Panc1 (cell line): ENCODE measurements at regions not wholly inside any gene's neighbourhood (a gene's known extent, or its start where the extent isn't known, plus 50 kb on each side); places are given as distances from the start of the nearest gene placed in this dataset.

Experiments used
- ATAC-seq: fragments of 200-7000 bp; cut with Tn5 transposase; 2 replicates; pipeline ENCODE4 v1.9.1; 2020; ENCODE audit warnings: mild to moderate bottlenecking, moderate library complexity
- BruUV-seq: library from RNA; stranded (reverse); fragments of 400-500 nt; replicated peaks from 2 replicates; lab custom pipeline; 2021; lab: Mats Ljungman, UMichigan
- CTCF ChIA-PET: fragments of 300-600 bp; sonication (Branson Sonifier 250); formaldehyde crosslinking; loops from one replicate; lab custom pipeline; 2022; ENCODE audit warnings: antibody characterized with exemption; lab: Charles Lee
- POLR2A ChIA-PET: fragments of 300-600 bp; sonication (Branson Sonifier 250); formaldehyde crosslinking; loops from one replicate; lab custom pipeline; 2022; ENCODE audit warnings: antibody characterized with exemption; lab: Charles Lee
- DNase-seq: peaks from one replicate; pipeline ENCODE4 v3.0.0-alpha.2; 2010; ENCODE audit warnings: low read depth, low spot score
- H3K27ac ChIP-seq: 2 replicates; pipeline ENCODE4 v1.5.1; 2011; ENCODE audit warnings: mild to moderate bottlenecking, low read length, inconsistent platforms
- H3K27me3 ChIP-seq: fragments of 200-500 bp; sonication (Bioruptor generic); 2 replicates; pipeline ENCODE4 v1.6.0; 2014; ENCODE audit warnings: low read length, inconsistent platforms; ENCODE audit not compliant: control insufficient read depth, insufficient read depth
- H3K36me3 ChIP-seq: fragments of 200-500 bp; sonication (Bioruptor generic); 2 replicates; pipeline ENCODE4 v1.5.1; 2014; ENCODE audit warnings: inconsistent platforms, mild to moderate bottlenecking, low read length, moderate library complexity; ENCODE audit not compliant: control insufficient read depth, insufficient read depth
- H3K4me1 ChIP-seq: 2 replicates; pipeline ENCODE4 v1.5.1; 2011; ENCODE audit warnings: inconsistent platforms, mild to moderate bottlenecking, low read length, moderate library complexity; ENCODE audit not compliant: control insufficient read depth, insufficient read depth
- H3K4me3 ChIP-seq, 2 experiments: 2 replicates each; pipeline ENCODE4 v1.5.1; 2011 to 2012; ENCODE audit warnings: low read depth in 2 of 2, low read length in 2 of 2, mild to moderate bottlenecking in 2 of 2, inconsistent platforms in 1 of 2, moderate library complexity in 1 of 2
- H3K9me3 ChIP-seq: fragments of 200-500 bp; sonication (Bioruptor generic); 2 replicates; pipeline ENCODE4 v1.5.1; 2014; ENCODE audit warnings: low read depth, mild to moderate bottlenecking, inconsistent platforms, low read length, moderate library complexity; ENCODE audit not compliant: control insufficient read depth, insufficient read depth
- CTCF ChIP-seq: fragments of 450-650 bp; IDR thresholded peaks from 2 replicates; pipeline ENCODE4 v1.5.1; 2017; ENCODE audit warnings: mild to moderate bottlenecking
- POLR2AphosphoS5 ChIP-seq: IDR thresholded peaks from 2 replicates; pipeline ENCODE4 v1.6.1; 2012; ENCODE audit warnings: mild to moderate bottlenecking, low read depth, low read length, moderate library complexity
- REST ChIP-seq, 2 experiments: IDR thresholded peaks; 2 replicates each; pipeline ENCODE4 v1.6.1; 2011 to 2012; ENCODE audit warnings: low read depth in 2 of 2, control low read depth in 1 of 2, low read length in 1 of 2, mild to moderate bottlenecking in 1 of 2, moderate library complexity in 1 of 2; ENCODE audit not compliant: insufficient read depth in 1 of 2
- SIN3A ChIP-seq: IDR thresholded peaks from 2 replicates; pipeline ENCODE4 v1.6.1; 2012; ENCODE audit warnings: low read depth, mild to moderate bottlenecking, low read length, moderate library complexity, borderline replicate concordance; ENCODE audit not compliant: insufficient read depth
- TCF7L2 ChIP-seq: IDR thresholded peaks from 2 replicates; pipeline ENCODE4 v1.6.1; 2011; ENCODE audit warnings: mild to moderate bottlenecking, low read depth, low read length, inconsistent platforms
- in situ Hi-C: cut with HindIII; loops from 2 replicates; pipeline ENCODE4 v1.10.0; 2016; ENCODE audit warnings: low sequenced_read_pairs, low pct_unique_long_range_greater_than_20kb
- intact Hi-C: fragments of 100-400 bp; cut with micrococcal nuclease; formaldehyde crosslinking; loops from one replicate; pipeline ENCODE4 v1.10.0; 2022; ENCODE audit not compliant: unreplicated experiment

- no peak overlapping the region for H3K27ac ChIP-seq
- H3K4me1 ChIP-seq: no peaks in the 10 kb centered on the region
- TF ChIP-seq SIN3A (no peak), CTCF (no peak), TCF7L2 (no peak), POLR2AphosphoS5 (no peak), REST (IDR thresholded peaks at IDR 0.05; ENCODE audit: insufficient read depth in 1 of 2, low read depth in 2 of 2, low read length in 1 of 2) (no peak)
- DNase-seq (no peak), ATAC-seq (no peak)
- ChIA-PET CTCF (no interaction called here), POLR2A (interaction anchor here (0.5 kb wide), 1 partner anchor 464 kb away, joined by 3 read pairs; no protein-coding TSS in a partner anchor)
- no TSS peak for BruUV-seq
- H3K4me3 ChIP-seq: no peak overlapping the region
- H3K9me3 ChIP-seq: no peaks in the 10 kb centered on the region
- in situ Hi-C loops (no loop called here), intact Hi-C loops (no loop called here)
- no peaks in the 10 kb centered on the region for H3K36me3 ChIP-seq
- no peaks in the 10 kb centered on the region for H3K27me3 ChIP-seq
Observed at GRCh38 chr10:10644008-10644646, 373.5 kb upstream of the CELF2 start.

- no peaks in the 10 kb centered on the region for H3K36me3 ChIP-seq
- in situ Hi-C loops: no loop called here
- H3K4me1 ChIP-seq: no peaks in the 10 kb centered on the region
- TF ChIP-seq TCF7L2 (no peak), REST (IDR thresholded peaks at IDR 0.05; ENCODE audit: insufficient read depth in 1 of 2, low read depth in 2 of 2, low read length in 1 of 2) (no peak), CTCF (no peak), SIN3A (no peak), POLR2AphosphoS5 (no peak)
- no peaks in the 10 kb centered on the region for H3K27me3 ChIP-seq
- ChIA-PET CTCF (no interaction called here), POLR2A (no interaction called here)
- no TSS peak for BruUV-seq
- no peak for DNase-seq
- H3K9me3 ChIP-seq: no peaks in the 10 kb centered on the region
- no peak overlapping the region for H3K4me3 ChIP-seq
- ATAC-seq: no peak
- intact Hi-C loops: no loop called here
- H3K27ac ChIP-seq: no peak overlapping the region
Observed at GRCh38 chr10:10644676-10645385, 372.8 kb upstream of the CELF2 start.
